Transverse colon (tissue), 4 donors: ENCODE measurements at regions not wholly inside any gene's neighbourhood (a gene's known extent, or its start where the extent isn't known, plus 50 kb on each side); places are given as distances from the start of the nearest gene placed in this dataset.

ENCODE experiments used
- CTCF ChIP-seq, 5 experiments: fragments of 200-600 bp in 3 of 5; fragments of 450-650 bp in 2 of 5; sonication (generic) in 3 of 5; IDR thresholded peaks; 1 replicate in 2 of 5; 2 replicates in 3 of 5; pipeline ENCODE4 v1.5.1; 2016 to 2017; ENCODE audit warnings: antibody characterized with exemption in 5 of 5, inconsistent platforms in 3 of 5, mild to moderate bottlenecking in 2 of 5, moderate library complexity in 1 of 5
- EP300 ChIP-seq: sonication (generic); formaldehyde crosslinking; IDR thresholded peaks from one replicate; pipeline ENCODE4 v1.6.1; 2017; ENCODE audit warnings: antibody characterized with exemption, low read depth
- POLR2A ChIP-seq: fragments of 450-650 bp; IDR thresholded peaks from one replicate; pipeline ENCODE4 v1.6.1; 2016; ENCODE audit warnings: antibody characterized with exemption, mild to moderate bottlenecking, moderate library complexity
- POLR2AphosphoS5 ChIP-seq, 3 donors: sonication (generic); formaldehyde crosslinking; IDR thresholded peaks; one replicate each; pipeline ENCODE4 v1.6.1; 2016; ENCODE audit warnings: antibody characterized with exemption in 3 of 3

- TF ChIP-seq EP300, result no peak
- TF ChIP-seq CTCF (IDR thresholded peaks at IDR 0.05), result no peak
- TF ChIP-seq POLR2AphosphoS5 (IDR thresholded peaks at IDR 0.05), result no peak
- no peak for TF ChIP-seq POLR2A
Measured at GRCh38 chr5:119811458-119811857, 182.1 kb downstream of the FAM170A start.
